ENCODE measurements at regions not wholly inside any gene's neighbourhood (a gene's known extent, or its start where the extent isn't known, plus 50 kb on each side); places are given as distances from the start of the nearest gene placed in this dataset.

GRCh38 chr10:47109906-47110305 is 190.1 kb upstream of the GDF10 start:
- TF ChIP-seq CTCF (IDR thresholded peaks at IDR 0.05) = no peak
- no peak for TF ChIP-seq POLR2A (IDR thresholded peaks at IDR 0.05)
